GM12878 (cell line): ENCODE measurements at regions not wholly inside any gene's neighbourhood (a gene's known extent, or its start where the extent isn't known, plus 50 kb on each side); places are given as distances from the start of the nearest gene placed in this dataset.

Experiments
- ATAC-seq: fragments of 200-7000 bp; cut with Tn5 transposase; 3 replicates; pipeline ENCODE4 v1.9.1; 2020; ENCODE audit warnings: mild to moderate bottlenecking, moderate library complexity
- BruUV-seq: library from RNA; stranded (reverse); fragments of 400-500 nt; replicated peaks from 2 replicates; lab custom pipeline; 2021; lab: Mats Ljungman, UMichigan
- CTCF ChIA-PET: fragments of 300-600 bp; sonication (Branson Sonifier 250); formaldehyde crosslinking; extraction: SDS; loops from one replicate; lab custom pipeline; 2021; ENCODE audit warnings: inconsistent platforms; lab: Yijun Ruan, JAX
- POLR2A ChIA-PET: fragments of 350-600 bp; formaldehyde crosslinking; extraction: SDS; loops from one replicate; lab custom pipeline; 2021; ENCODE audit warnings: inconsistent platforms; lab: Charles Lee
- RAD21 ChIA-PET: fragments of 300-600 bp; sonication (Branson Sonifier 250); formaldehyde crosslinking; loops from one replicate; lab custom pipeline; 2023; ENCODE audit warnings: antibody characterized with exemption; ENCODE audit not compliant: unreplicated experiment; lab: Charles Lee
- SMC1A ChIA-PET: fragments of 300-600 bp; sonication (Branson Sonifier 250); formaldehyde crosslinking; loops from one replicate; lab custom pipeline; 2023; ENCODE audit not compliant: unreplicated experiment, uncharacterized antibody; lab: Charles Lee
- DNase-seq: peaks from one replicate; pipeline ENCODE4 v3.0.0-alpha.2; 2011; ENCODE audit warnings: low read depth, low spot score
- FAIRE-seq: peaks from 3 replicates; lab custom pipeline; 2011; peaks lifted over from hg19 to GRCh38; lab: Jason Lieb, UNC
- H2AFZ ChIP-seq: 2 replicates; pipeline ENCODE4 v1.6.0; 2011; ENCODE audit warnings: low read depth, low read length, control low read depth; ENCODE audit not compliant: control insufficient read depth
- H3K27ac ChIP-seq: 2 replicates; pipeline ENCODE4 v1.5.1; 2011; ENCODE audit warnings: control low read depth; ENCODE audit not compliant: control insufficient read depth, insufficient read depth
- H3K27me3 ChIP-seq, 2 experiments: replicated peaks in 1 of 2; 2 replicates each; pipeline versions ENCODE4 v1.6.0 to v1.6.1; 2011; ENCODE audit warnings: low read length in 1 of 2; ENCODE audit not compliant: control insufficient read depth in 2 of 2, insufficient read depth in 2 of 2
- H3K36me3 ChIP-seq, 2 experiments: 2 replicates each; pipeline ENCODE4 v1.5.1; 2011; ENCODE audit warnings: low read length in 1 of 2; ENCODE audit not compliant: control insufficient read depth in 2 of 2, insufficient read depth in 2 of 2
- H3K4me1 ChIP-seq: 2 replicates; pipeline ENCODE4 v1.6.1; 2011; ENCODE audit warnings: mild to moderate bottlenecking, low read length, moderate library complexity, mixed read lengths; ENCODE audit not compliant: control insufficient read depth, insufficient read depth
- H3K4me2 ChIP-seq: 2 replicates; pipeline ENCODE4 v1.6.0; 2011; ENCODE audit warnings: control low read depth; ENCODE audit not compliant: control insufficient read depth, insufficient read depth
- H3K4me3 ChIP-seq: fragments of 200-600 bp; sonication (generic); 2 replicates; pipeline ENCODE4 v1.5.1; 2016
- H3K79me2 ChIP-seq: 2 replicates; pipeline ENCODE4 v1.6.0; 2011; ENCODE audit warnings: low read length; ENCODE audit not compliant: control insufficient read depth, insufficient read depth
- H3K9ac ChIP-seq: 2 replicates; pipeline ENCODE4 v1.8.0; 2011; ENCODE audit warnings: low read length, control low read depth, mixed read lengths; ENCODE audit not compliant: control insufficient read depth, insufficient read depth
- H3K9me3 ChIP-seq: replicated peaks from 3 replicates; pipeline ENCODE4 v1.5.1; 2011; ENCODE audit warnings: mild to moderate bottlenecking, low read length; ENCODE audit not compliant: control insufficient read depth, insufficient read depth
- H4K20me1 ChIP-seq: 2 replicates; pipeline ENCODE4 v1.6.0; 2011; ENCODE audit not compliant: control insufficient read depth, insufficient read depth
- BCL3 ChIP-seq: IDR thresholded peaks from 2 replicates; pipeline ENCODE4 v1.6.1; 2011; ENCODE audit warnings: borderline replicate concordance, low read depth, mild to moderate bottlenecking, moderate library complexity, low read length; ENCODE audit not compliant: insufficient read depth, poor library complexity, severe bottlenecking
- RAD21 ChIP-seq: IDR thresholded peaks from 2 replicates; pipeline ENCODE4 v1.6.1; 2011; ENCODE audit warnings: mild to moderate bottlenecking, low read depth, low read length, moderate library complexity; ENCODE audit not compliant: insufficient read depth
- RBBP5 ChIP-seq: fragments of 200-600 bp; sonication (generic); conservative IDR thresholded peaks from 2 replicates; pipeline ENCODE4 v1.6.1; 2016
- SMC3 ChIP-seq: IDR thresholded peaks from 2 replicates; pipeline ENCODE4 v1.6.1; 2011; ENCODE audit warnings: low read length, improper control_type of control experiment, borderline replicate concordance
- WGBS: methylation state at CpG from one replicate; pipeline ENCODE4 v1.1.6; 2016; ENCODE audit warnings: low lambda C conversion rate; ENCODE audit not compliant: insufficient replicate concordance, insufficient coverage; ENCODE audit errors: missing lambda C conversion rate; 5-methylcytosine and 5-hydroxymethylcytosine counted together
- in situ Hi-C: fragments of 300-500 bp; cut with MboI; formaldehyde crosslinking; loops from 9 replicates; pipeline ENCODE4 v1.14.3; 2018; ENCODE audit warnings: mixed read lengths
- intact Hi-C: fragments of 100-400 bp; cut with micrococcal nuclease; formaldehyde crosslinking; loops from one replicate; pipeline ENCODE4 v1.14.2; 2022; ENCODE audit not compliant: unreplicated experiment
- TF ChIP-seq, protein P1 (sequence below), 3 experiments: IDR thresholded peaks in 2 of 3; conservative IDR thresholded peaks in 1 of 3; 2 replicates each; pipeline ENCODE4 v1.5.1; 2011; ENCODE audit warnings: low read depth in 3 of 3, low read length in 3 of 3, mild to moderate bottlenecking in 3 of 3, control low read depth in 2 of 3, moderate library complexity in 2 of 3, inconsistent platforms in 1 of 3, mixed read lengths in 1 of 3; ENCODE audit not compliant: control insufficient read depth in 2 of 3, insufficient read depth in 1 of 3; ENCODE audit errors: extremely low read depth in 1 of 3

DNA sequence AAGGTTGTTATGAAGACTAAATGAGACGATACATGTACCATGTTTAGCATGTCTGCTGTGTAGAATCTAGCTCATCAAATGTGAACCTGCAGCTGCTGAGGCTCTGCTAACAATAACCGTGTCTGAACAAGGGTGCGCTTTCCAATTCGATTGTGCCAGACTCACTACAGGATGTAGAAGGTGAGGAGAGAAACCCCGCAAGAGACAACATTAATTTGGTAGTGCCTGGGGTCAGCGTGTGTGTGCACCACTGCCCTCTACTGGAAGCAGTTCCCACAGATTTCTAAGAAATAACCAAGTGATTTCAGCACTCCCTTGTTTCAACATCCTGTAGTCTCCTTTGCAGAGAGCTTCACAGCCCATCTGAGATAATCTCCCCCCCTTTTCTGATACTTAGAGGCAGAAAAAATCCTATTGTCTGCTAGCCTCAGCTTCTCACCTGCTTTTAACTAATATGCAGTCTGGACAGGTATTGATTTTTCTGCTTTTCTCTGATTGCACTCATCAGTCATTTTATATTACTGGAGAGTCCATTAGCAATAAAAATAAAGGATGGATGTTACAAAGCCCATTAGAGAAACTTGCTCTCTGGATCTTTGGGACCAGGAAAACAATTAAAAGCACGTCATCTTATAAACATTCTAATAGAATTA lies 96.7 kb upstream of the BACH2 start:
- no peak overlapping the region for H3K4me2 ChIP-seq
- no peak overlapping the region for H3K4me3 ChIP-seq
- intact Hi-C loops: loop anchor here (1.0 to 5.0 kb wide), 5 partner anchors 86 to 453 kb away; no protein-coding TSS in a partner anchor
- H4K20me1 ChIP-seq: no peaks in the 10 kb centered on the region
- no peak overlapping the region for H2AFZ ChIP-seq
- RAD21 ChIA-PET: interaction anchor here (0.8 to 2.0 kb wide), 7 partner anchors 18 to 453 kb away, joined by 3 to 25 read pairs (median 4); no protein-coding TSS in a partner anchor
- FAIRE-seq: peak; percentile 92
- 13% methylated on average over 7 of the region's 7 CpGs for WGBS
- TF ChIP-seq, protein P1, sequence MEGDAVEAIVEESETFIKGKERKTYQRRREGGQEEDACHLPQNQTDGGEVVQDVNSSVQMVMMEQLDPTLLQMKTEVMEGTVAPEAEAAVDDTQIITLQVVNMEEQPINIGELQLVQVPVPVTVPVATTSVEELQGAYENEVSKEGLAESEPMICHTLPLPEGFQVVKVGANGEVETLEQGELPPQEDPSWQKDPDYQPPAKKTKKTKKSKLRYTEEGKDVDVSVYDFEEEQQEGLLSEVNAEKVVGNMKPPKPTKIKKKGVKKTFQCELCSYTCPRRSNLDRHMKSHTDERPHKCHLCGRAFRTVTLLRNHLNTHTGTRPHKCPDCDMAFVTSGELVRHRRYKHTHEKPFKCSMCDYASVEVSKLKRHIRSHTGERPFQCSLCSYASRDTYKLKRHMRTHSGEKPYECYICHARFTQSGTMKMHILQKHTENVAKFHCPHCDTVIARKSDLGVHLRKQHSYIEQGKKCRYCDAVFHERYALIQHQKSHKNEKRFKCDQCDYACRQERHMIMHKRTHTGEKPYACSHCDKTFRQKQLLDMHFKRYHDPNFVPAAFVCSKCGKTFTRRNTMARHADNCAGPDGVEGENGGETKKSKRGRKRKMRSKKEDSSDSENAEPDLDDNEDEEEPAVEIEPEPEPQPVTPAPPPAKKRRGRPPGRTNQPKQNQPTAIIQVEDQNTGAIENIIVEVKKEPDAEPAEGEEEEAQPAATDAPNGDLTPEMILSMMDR (IDR thresholded peaks at IDR 0.05 in 2 of 3, conservative IDR thresholded peaks at IDR 0.05 in 1 of 3; ENCODE audit: control insufficient read depth in 2 of 3, extremely low read depth in 1 of 3, insufficient read depth in 1 of 3, low read depth in 3 of 3, low read length in 3 of 3): peak; percentile 65 to 78 (median 68)
- no peak for TF ChIP-seq BCL3
- peak; percentile 78 for TF ChIP-seq SMC3
- TF ChIP-seq RAD21: peak; percentile 75
- TF ChIP-seq RBBP5: no peak
- SMC1A ChIA-PET: interaction anchor here (1.0 to 3.0 kb wide), 13 partner anchors 14 to 453 kb away, joined by 3 to 11 read pairs (median 4); no protein-coding TSS in a partner anchor
- in situ Hi-C loops: loop anchor here (10.0 kb wide), 1 partner anchor 449 kb away; no protein-coding TSS in a partner anchor
- CTCF ChIA-PET: interaction anchor here (0.6 to 3.0 kb wide), 30 partner anchors 8 to 582 kb away, joined by 3 to 40 read pairs (median 4); no protein-coding TSS in a partner anchor
- H3K27me3 ChIP-seq: peaks cover 0 to 7% of the 10 kb centered on the region in 2 experiments; a peak in 2 of 4 replicates
- H3K4me1 ChIP-seq: no peaks in the 10 kb centered on the region
- H3K36me3 ChIP-seq: no peaks in the 10 kb centered on the region
- POLR2A ChIA-PET: no interaction called here
- H3K9ac ChIP-seq: no peak overlapping the region
- H3K79me2 ChIP-seq: no peaks in the 10 kb centered on the region
- BruUV-seq: no TSS peak
- ATAC-seq: peak; percentile 87
- no peak for DNase-seq
- no peak overlapping the region for H3K27ac ChIP-seq
- no peaks in the 10 kb centered on the region for H3K9me3 ChIP-seq
